GM10266 (cell line): ENCODE measurements at regions not wholly inside any gene's neighbourhood (a gene's known extent, or its start where the extent isn't known, plus 50 kb on each side); places are given as distances from the start of the nearest gene placed in this dataset.

Experiments used
- DNase-seq: peaks from one replicate; pipeline ENCODE4 v3.0.0; 2012; ENCODE audit errors: extremely low spot score
- CTCF ChIP-seq: IDR thresholded peaks from 2 replicates; pipeline ENCODE4 v1.5.1; 2012; ENCODE audit warnings: mild to moderate bottlenecking, low read depth; ENCODE audit not compliant: control insufficient read depth, insufficient read depth; ENCODE audit errors: missing control alignments

DNA sequence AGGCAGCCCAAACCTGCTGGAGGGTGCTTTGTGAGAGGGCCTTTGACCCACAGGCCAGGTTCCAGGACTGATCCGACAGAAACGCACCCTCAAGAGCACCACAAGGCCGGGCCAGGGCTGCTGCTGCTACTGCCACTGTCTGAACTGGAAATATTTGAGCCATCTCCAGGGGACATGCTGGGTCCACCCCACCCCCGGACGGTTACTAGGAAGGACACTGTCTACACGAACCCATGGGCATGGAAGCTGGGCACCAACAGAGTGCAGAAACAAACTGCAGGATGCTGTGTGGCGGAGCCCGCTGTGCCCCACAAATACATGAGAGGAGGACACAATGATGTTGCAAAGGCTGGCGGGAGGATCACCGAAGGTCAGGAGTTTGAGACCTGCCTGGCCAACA lies 283.7 kb downstream of the CTTN start:
- no peak for TF ChIP-seq CTCF
- DNase-seq = no peak

DNA sequence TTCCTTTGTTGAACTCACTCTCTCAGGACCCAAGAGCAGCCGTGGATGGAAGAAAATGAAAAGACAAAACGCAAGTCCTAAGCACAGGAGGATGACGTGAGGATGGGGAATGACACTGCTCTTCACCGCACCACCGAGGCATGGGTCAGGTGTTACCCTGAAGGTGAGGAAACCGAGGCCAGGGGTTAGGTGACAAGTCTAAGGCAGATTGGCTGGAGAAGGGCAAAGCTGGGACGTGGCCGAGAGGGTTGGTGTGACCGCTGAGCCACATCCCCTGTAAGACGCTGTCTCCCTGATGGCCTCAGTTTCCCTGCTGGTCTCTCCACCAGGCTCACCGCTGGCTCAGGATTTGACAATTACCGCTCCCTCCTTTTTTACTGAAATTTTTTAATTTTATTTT lies 284.4 kb downstream of the CTTN start:
- TF ChIP-seq CTCF = no peak
- DNase-seq = no peak

DNA sequence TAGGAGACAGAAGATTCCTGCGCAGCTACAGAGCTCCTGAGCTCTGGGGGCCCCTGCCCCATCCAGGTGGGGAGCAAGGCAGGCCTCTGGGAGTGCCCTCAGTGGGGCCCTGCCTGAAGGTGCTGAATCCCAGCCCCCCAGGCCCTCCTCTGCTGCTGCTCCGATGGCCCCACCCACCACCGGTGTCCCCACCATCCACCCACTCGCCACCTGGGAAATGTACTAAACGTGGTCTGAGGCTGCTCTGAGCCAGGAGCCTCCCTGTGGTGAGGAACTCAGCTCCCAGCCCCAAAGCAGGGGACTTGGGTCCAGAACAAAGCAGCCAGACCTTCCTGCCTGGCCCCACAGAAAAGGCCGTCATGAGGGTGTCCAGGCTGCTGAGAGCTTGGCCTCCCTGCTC lies 289.4 kb downstream of the CTTN start:
- no peak for DNase-seq
- TF ChIP-seq CTCF = no peak

DNA sequence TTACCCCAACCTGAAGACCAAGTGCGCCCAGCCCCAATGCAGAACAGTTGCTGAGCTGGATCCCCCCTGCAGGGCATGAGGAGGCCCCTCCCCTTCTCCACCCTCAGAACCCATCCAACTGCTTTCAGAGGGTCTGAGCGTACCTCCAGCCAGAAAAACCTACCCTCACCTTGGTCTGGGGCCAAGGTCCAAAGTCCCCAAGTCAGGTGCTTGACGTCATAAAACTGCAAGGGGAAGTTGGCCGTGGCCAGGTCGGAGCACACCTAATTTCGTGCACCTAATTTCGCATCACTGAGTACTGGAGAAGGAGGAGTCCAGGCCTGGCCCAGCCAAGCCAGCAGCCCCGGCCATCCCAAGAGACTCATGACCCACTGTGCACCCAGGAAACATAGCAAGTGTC lies 289.8 kb downstream of the CTTN start:
- no peak for TF ChIP-seq CTCF
- no peak for DNase-seq

DNA sequence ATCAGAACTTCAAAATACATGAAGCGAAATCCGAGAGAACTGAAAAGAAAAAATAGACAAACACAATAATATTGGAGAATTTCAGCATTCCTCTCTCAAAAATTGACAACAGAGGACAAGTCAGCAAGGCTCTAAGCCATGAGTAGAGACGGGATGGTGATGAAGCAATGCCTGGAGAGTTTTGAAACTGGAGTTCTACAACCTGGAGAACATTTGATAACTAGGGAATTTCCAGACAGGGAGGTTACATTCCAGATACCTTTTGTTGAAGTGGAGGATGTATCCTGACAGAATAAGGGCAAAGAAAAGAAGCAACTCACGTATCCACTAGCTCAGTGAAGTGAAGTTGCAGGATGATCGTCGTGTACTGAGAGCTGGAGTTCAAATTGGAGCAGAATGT lies 291.4 kb downstream of the CTTN start:
- no peak for DNase-seq
- no peak for TF ChIP-seq CTCF

DNA sequence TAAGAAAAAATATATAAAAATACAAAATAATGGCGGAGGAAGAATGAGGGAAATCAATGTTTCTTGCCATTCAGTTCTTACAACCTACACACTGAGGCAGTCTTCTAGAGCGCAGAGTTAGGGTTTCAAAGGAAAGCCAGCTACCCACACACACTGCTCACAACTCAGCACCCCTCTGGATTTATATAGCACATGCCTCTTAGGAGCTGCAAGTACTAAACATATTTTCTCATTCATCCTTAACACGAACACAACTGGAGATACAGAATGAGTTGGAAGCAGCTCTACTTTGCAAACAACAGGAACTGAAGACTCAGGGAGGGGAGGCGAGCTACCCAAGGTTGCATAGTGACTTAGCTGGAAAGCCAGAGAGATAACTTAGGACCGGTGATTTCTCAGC lies 293.8 kb downstream of the CTTN start:
- no peak for TF ChIP-seq CTCF

DNA sequence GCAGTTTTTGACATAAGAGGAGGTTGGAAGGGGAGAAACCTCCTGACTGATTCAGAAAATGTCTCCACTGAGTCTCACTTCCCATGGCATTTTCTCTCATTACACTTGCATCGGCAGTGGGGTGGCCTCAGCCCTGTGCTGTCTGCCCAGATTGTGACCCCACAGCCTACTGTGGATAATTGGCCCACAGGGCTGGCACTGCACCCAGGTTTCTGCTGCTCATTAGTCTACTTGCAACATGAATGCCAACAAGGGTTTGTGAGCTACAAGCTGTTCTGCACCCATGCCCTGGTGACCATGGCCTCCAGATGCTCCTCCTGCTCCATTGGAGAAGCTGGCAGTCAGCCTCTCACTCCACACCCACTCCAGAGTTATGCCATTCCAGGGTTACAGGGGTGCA lies 296.0 kb downstream of the CTTN start:
- DNase-seq = no peak
- no peak for TF ChIP-seq CTCF

More for the DNA sequence above, 293.8 kb downstream of the CTTN start:
- no peak for DNase-seq
